Mesendoderm (in vitro differentiated cells): ENCODE measurements at regions not wholly inside any gene's neighbourhood (a gene's known extent, or its start where the extent isn't known, plus 50 kb on each side); places are given as distances from the start of the nearest gene placed in this dataset.

Experiments used
- DNase-seq: peaks from one replicate; pipeline ENCODE4 v3.0.0; 2013
- H2AK5ac ChIP-seq: 2 replicates; pipeline ENCODE4 v1.6.1; 2013; ENCODE audit warnings: low read length, inconsistent platforms
- H2BK120ac ChIP-seq: 2 replicates; pipeline ENCODE4 v1.6.1; 2013; ENCODE audit warnings: low read depth, mild to moderate bottlenecking, low read length, moderate library complexity, mixed read lengths
- H2BK15ac ChIP-seq: replicated peaks from 2 replicates; pipeline ENCODE4 v1.6.1; 2013; ENCODE audit warnings: low read depth, mild to moderate bottlenecking, moderate library complexity
- H2BK5ac ChIP-seq: 2 replicates; pipeline ENCODE4 v1.6.1; 2013; ENCODE audit warnings: low read length, inconsistent platforms
- H3K18ac ChIP-seq: 2 replicates; pipeline ENCODE4 v1.6.1; 2013; ENCODE audit warnings: mild to moderate bottlenecking, low read length, mixed read lengths
- H3K23ac ChIP-seq: one replicate; pipeline ENCODE4 v1.6.1; 2013; ENCODE audit warnings: low read length
- H3K27ac ChIP-seq: 2 replicates; pipeline ENCODE4 v1.5.1; 2013; ENCODE audit warnings: low read depth, mild to moderate bottlenecking, inconsistent platforms, low read length, moderate library complexity
- H3K27me3 ChIP-seq: 2 replicates; pipeline ENCODE4 v1.6.1; 2013; ENCODE audit warnings: low read length, control low read depth, mild to moderate bottlenecking, inconsistent platforms; ENCODE audit not compliant: insufficient read depth, poor library complexity
- H3K36me3 ChIP-seq: 2 replicates; pipeline ENCODE4 v1.6.1; 2013; ENCODE audit warnings: low read length, inconsistent platforms; ENCODE audit not compliant: control insufficient read depth, insufficient read depth
- H3K4ac ChIP-seq: one replicate; pipeline ENCODE4 v1.6.1; 2013; ENCODE audit warnings: low read depth, mild to moderate bottlenecking, low read length, moderate library complexity
- H3K4me1 ChIP-seq: 2 replicates; pipeline ENCODE4 v1.6.1; 2013; ENCODE audit warnings: low read depth, low read length, inconsistent platforms; ENCODE audit not compliant: control insufficient read depth
- H3K4me2 ChIP-seq: 2 replicates; pipeline ENCODE4 v1.6.1; 2013; ENCODE audit warnings: low read length
- H3K4me3 ChIP-seq: 2 replicates; pipeline ENCODE4 v1.5.1; 2013; ENCODE audit warnings: mild to moderate bottlenecking, low read length
- H3K56ac ChIP-seq: one replicate; pipeline ENCODE4 v1.6.1; 2013; ENCODE audit warnings: low read length
- H3K79me1 ChIP-seq: 2 replicates; pipeline ENCODE4 v1.6.1; 2013; ENCODE audit warnings: low read length, inconsistent platforms
- H3K79me2 ChIP-seq: 2 replicates; pipeline ENCODE4 v1.6.1; 2013; ENCODE audit warnings: mild to moderate bottlenecking, low read length; ENCODE audit not compliant: control insufficient read depth, insufficient read depth
- H3K9ac ChIP-seq: 2 replicates; pipeline ENCODE4 v1.6.1; 2013; ENCODE audit warnings: low read length, inconsistent platforms
- H4K5ac ChIP-seq: one replicate; pipeline ENCODE4 v1.6.1; 2013; ENCODE audit warnings: low read length
- H4K8ac ChIP-seq: one replicate; pipeline ENCODE4 v1.6.1; 2013; ENCODE audit warnings: low read depth, mild to moderate bottlenecking, control low read depth, low read length, moderate library complexity
- WGBS: extraction: QIAGEN DNeasy Blood & Tissue Kit; methylation state at CpG from one replicate; pipeline ENCODE4 v1.1.7; 2013; ENCODE audit warnings: low lambda C conversion rate, missing lambda C conversion rate; ENCODE audit not compliant: insufficient coverage; ENCODE audit errors: extremely low coverage; 5-methylcytosine and 5-hydroxymethylcytosine counted together

DNA sequence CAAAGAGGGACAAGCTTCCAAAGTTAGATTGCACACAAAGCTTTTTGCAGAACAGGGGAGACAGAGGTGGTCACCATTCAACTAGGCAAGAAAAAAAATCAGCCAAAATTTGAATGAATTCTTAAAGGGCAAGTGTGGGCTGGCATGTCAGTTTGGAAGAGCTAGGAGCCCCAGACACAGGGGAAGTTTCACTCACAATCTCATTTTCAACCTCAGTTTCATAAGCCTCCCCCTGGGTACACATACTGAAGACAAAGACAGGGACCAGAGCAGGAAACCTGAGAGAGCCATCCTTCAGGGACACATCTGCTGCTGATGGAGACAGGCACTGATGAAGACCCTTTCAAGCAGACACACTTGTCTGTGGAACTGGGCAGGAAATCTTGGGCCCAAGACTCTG is 106.3 kb upstream of the PSMD7 start:
- H4K5ac ChIP-seq, result no peak overlapping the region
- H2BK15ac ChIP-seq, result no peak overlapping the region
- H3K36me3 ChIP-seq, result no peaks in the 10 kb centered on the region
- no peaks in the 10 kb centered on the region for H3K4me1 ChIP-seq
- H3K79me1 ChIP-seq, result no peaks in the 10 kb centered on the region
- no peak overlapping the region for H3K4me2 ChIP-seq
- H3K23ac ChIP-seq, result no peak overlapping the region
- no peak overlapping the region for H4K8ac ChIP-seq
- no peak overlapping the region for H2BK120ac ChIP-seq
- H3K79me2 ChIP-seq, result no peaks in the 10 kb centered on the region
- H3K56ac ChIP-seq, result no peak overlapping the region
- no peak overlapping the region for H2AK5ac ChIP-seq
- no peak overlapping the region for H3K4me3 ChIP-seq
- DNase-seq, result no peak
- no peak overlapping the region for H3K9ac ChIP-seq
- no peak overlapping the region for H3K27ac ChIP-seq
- no peak overlapping the region for H3K18ac ChIP-seq
- no peaks in the 10 kb centered on the region for H3K27me3 ChIP-seq
- H2BK5ac ChIP-seq, result no peak overlapping the region
- no peak overlapping the region for H3K4ac ChIP-seq

DNA sequence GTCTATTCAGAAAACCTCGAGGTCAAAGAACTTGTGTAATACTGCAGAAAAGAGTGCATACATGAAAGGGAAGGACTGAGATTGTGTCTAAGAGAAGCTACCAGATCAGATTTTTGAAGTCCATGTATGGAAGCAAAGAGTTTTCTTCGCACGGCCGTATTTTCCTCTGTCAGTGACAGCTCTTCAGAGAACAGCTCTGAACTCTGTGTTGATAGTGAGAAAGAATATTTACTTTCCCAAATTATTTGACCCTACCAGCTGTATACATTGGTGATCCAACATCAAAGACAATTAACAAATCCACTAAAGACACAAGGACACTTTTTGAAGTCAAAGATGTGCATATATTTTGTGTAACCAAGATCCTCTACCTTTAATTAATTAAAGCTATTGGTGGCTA is 107.8 kb upstream of the PSMD7 start:
- H3K23ac ChIP-seq, result no peak overlapping the region
- H2BK5ac ChIP-seq, result no peak overlapping the region
- no peak overlapping the region for H3K4me3 ChIP-seq
- no peak overlapping the region for H3K4me2 ChIP-seq
- H3K79me2 ChIP-seq, result no peaks in the 10 kb centered on the region
- H4K5ac ChIP-seq, result peak overlapping the region; percentile 48
- DNase-seq, result no peak
- no peak overlapping the region for H3K4ac ChIP-seq
- no peak overlapping the region for H3K9ac ChIP-seq
- H2AK5ac ChIP-seq, result no peak overlapping the region
- H3K27me3 ChIP-seq, result no peaks in the 10 kb centered on the region
- H4K8ac ChIP-seq, result no peak overlapping the region
- H2BK120ac ChIP-seq, result no peak overlapping the region
- no peak overlapping the region for H2BK15ac ChIP-seq
- no CpG with 5 or more reads among the region's 4 CpGs for WGBS
- H3K36me3 ChIP-seq, result no peaks in the 10 kb centered on the region
- H3K56ac ChIP-seq, result no peak overlapping the region
- no peak overlapping the region for H3K27ac ChIP-seq
- H3K4me1 ChIP-seq, result no peaks in the 10 kb centered on the region
- no peak overlapping the region for H3K18ac ChIP-seq
- H3K79me1 ChIP-seq, result no peaks in the 10 kb centered on the region

DNA sequence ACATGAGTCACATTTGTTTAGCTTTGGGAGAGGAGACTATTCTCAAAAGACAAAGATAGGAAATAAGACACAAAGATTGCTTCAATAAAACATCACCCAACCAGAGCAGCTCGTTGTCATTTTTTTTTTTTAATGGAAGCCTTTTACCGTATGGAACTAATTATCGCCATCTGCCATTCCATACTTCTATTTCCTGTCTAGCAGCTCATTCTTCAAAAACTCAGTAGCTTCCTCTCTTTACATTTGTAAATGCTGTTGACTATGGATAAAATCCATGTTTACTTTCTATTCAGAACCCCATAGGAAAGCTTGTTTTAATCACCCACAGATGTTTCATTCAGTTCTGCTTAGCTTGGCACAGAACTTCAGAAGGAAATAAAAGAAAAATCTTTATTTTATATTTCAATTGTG is 110.0 kb upstream of the PSMD7 start:
- DNase-seq, result no peak
- Histone ChIP-seq H3K27me3 (no peaks in the 10 kb centered on the region), H3K79me2 (no peaks in the 10 kb centered on the region), H3K27ac (no peak overlapping the region), H3K4me3 (no peak overlapping the region), H3K4me1 (no peaks in the 10 kb centered on the region), H3K56ac (no peak overlapping the region), H3K18ac (no peak overlapping the region), H3K9ac (no peak overlapping the region), H3K79me1 (no peaks in the 10 kb centered on the region), H3K36me3 (no peaks in the 10 kb centered on the region), H4K8ac (no peak overlapping the region), H3K23ac (no peak overlapping the region), H3K4me2 (no peak overlapping the region), H4K5ac (no peak overlapping the region), H2BK5ac (no peak overlapping the region), H2BK120ac (no peak overlapping the region), H2AK5ac (no peak overlapping the region), H3K4ac (no peak overlapping the region), H2BK15ac (no peak overlapping the region)
- WGBS, result no CpG with 5 or more reads among the region's 3 CpGs

DNA sequence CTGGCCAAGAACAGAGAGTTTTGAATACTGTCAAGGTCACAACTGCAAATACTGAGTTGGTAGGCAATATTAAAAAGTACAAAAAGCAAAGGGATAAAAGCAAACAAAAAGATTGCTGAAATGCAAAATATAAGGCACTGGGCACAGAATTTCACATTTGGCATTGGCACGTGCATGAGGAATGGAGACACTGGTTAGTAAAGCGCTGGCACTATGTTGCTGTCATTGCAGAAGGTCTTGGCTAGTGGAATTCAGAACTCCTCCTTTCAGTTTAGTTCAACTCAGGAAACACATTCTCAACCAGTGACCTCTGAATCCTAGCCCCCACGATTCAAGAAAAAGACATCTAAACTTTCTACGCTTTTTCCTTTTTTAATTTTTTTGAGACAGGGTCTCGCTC is 111.8 kb upstream of the PSMD7 start:
- H3K4me3 ChIP-seq, result no peak overlapping the region
- H2BK15ac ChIP-seq, result no peak overlapping the region
- H3K36me3 ChIP-seq, result no peaks in the 10 kb centered on the region
- H3K4me1 ChIP-seq, result no peaks in the 10 kb centered on the region
- H2BK120ac ChIP-seq, result no peak overlapping the region
- no peak overlapping the region for H3K23ac ChIP-seq
- no peak overlapping the region for H4K5ac ChIP-seq
- no peak overlapping the region for H3K4me2 ChIP-seq
- no peak overlapping the region for H3K18ac ChIP-seq
- no peak overlapping the region for H2BK5ac ChIP-seq
- no peaks in the 10 kb centered on the region for H3K27me3 ChIP-seq
- no CpG with 5 or more reads among the region's 5 CpGs for WGBS
- no peaks in the 10 kb centered on the region for H3K79me2 ChIP-seq
- H3K4ac ChIP-seq, result no peak overlapping the region
- no peak overlapping the region for H3K9ac ChIP-seq
- no peak overlapping the region for H4K8ac ChIP-seq
- no peaks in the 10 kb centered on the region for H3K79me1 ChIP-seq
- H3K27ac ChIP-seq, result no peak overlapping the region
- no peak for DNase-seq
- H2AK5ac ChIP-seq, result no peak overlapping the region
- no peak overlapping the region for H3K56ac ChIP-seq

DNA sequence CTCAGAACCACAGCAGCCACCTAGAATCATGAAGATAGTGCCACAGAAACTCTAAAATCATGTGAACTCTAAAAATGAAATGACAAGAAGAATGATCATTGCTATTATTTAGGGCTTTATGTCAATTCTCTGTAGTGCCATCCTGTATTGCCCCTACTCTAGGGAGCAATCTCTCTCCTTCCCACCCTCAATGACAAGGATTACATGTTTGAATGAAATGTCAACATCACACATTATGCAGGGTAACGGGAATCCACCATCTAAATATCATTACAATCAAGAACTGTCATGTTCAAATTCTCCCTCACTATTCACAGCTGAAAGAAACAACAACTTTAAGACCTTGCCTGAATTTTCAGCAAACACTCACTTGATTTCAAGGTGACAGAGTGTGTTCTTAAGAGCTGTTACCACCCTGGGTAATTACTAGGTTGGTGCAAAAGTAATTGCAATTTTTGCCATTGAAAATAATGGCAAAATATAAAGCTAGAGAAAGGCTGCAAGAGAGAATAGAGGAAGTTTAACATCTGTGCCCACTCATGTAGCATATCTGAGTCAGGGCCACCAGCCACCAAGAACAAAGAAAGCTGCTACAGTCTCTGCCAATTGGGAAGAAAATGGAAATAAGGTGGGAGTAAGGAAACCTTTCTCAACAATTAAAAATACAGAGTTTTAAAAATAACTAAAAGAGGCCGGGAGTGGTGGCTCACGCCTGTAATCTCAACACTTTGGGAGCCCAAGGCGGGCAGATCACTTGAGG is 112.8 kb upstream of the PSMD7 start:
- DNase-seq, result no peak
- Histone ChIP-seq H3K9ac (no peak overlapping the region), H3K36me3 (no peaks in the 10 kb centered on the region), H3K79me1 (no peaks in the 10 kb centered on the region), H2BK120ac (no peak overlapping the region), H3K23ac (no peak overlapping the region), H3K4me1 (no peaks in the 10 kb centered on the region), H4K8ac (no peak overlapping the region), H3K27me3 (no peaks in the 10 kb centered on the region), H2BK5ac (no peak overlapping the region), H4K5ac (no peak overlapping the region), H3K18ac (no peak overlapping the region), H3K56ac (no peak overlapping the region), H3K4ac (no peak overlapping the region), H2AK5ac (no peak overlapping the region), H3K4me2 (no peak overlapping the region), H3K27ac (no peak overlapping the region), H3K79me2 (no peaks in the 10 kb centered on the region), H2BK15ac (no peak overlapping the region), H3K4me3 (no peak overlapping the region)
- no CpG with 5 or more reads among the region's 4 CpGs for WGBS

DNA sequence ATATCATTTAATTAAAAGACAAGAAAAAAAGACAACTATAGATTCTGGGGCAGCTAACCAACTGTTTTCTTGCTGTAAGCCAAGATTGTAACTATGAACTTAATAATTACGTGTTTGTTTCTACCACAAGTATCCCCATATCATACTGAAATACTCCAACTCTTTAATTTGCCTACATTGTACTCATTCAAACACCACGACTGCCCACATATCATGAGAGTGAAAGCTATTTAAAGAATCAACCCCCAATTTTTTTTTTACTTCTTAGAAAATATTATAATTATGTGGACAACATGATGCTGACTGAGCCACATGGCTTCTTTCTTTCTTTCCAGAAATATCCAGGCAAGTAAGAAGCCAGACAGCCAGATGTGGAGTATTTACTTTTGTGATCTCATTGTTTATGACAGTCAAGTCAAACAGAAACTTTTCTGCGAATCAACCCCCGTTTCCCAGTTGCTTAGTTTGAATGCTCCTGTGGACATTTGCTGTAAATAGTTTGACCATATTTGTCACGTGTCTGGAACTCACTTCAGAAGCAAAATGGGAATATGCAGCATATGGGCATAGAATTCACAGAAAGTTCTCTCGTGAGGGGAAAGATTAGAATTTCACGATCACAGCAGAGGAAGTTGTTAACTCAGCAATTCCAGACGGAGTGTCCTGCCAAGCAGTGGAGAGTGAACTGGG is 126.8 kb upstream of the PSMD7 start:
- H3K56ac ChIP-seq, result no peak overlapping the region
- DNase-seq, result no peak
- no peak overlapping the region for H3K4ac ChIP-seq
- H3K4me3 ChIP-seq, result no peak overlapping the region
- H3K4me2 ChIP-seq, result no peak overlapping the region
- no CpG with 5 or more reads among the region's 8 CpGs for WGBS
- H3K23ac ChIP-seq, result no peak overlapping the region
- H2BK15ac ChIP-seq, result no peak overlapping the region
- no peaks in the 10 kb centered on the region for H3K79me2 ChIP-seq
- no peak overlapping the region for H3K27ac ChIP-seq
- H2BK120ac ChIP-seq, result no peak overlapping the region
- no peak overlapping the region for H2AK5ac ChIP-seq
- no peak overlapping the region for H4K8ac ChIP-seq
- H3K18ac ChIP-seq, result no peak overlapping the region
- H3K27me3 ChIP-seq, result no peaks in the 10 kb centered on the region
- H3K9ac ChIP-seq, result no peak overlapping the region
- H3K36me3 ChIP-seq, result no peaks in the 10 kb centered on the region
- no peak overlapping the region for H2BK5ac ChIP-seq
- no peak overlapping the region for H4K5ac ChIP-seq
- no peaks in the 10 kb centered on the region for H3K79me1 ChIP-seq
- no peaks in the 10 kb centered on the region for H3K4me1 ChIP-seq
